ENCODE measurements at regions not wholly inside any gene's neighbourhood (a gene's known extent, or its start where the extent isn't known, plus 50 kb on each side); places are given as distances from the start of the nearest gene placed in this dataset.

DNA sequence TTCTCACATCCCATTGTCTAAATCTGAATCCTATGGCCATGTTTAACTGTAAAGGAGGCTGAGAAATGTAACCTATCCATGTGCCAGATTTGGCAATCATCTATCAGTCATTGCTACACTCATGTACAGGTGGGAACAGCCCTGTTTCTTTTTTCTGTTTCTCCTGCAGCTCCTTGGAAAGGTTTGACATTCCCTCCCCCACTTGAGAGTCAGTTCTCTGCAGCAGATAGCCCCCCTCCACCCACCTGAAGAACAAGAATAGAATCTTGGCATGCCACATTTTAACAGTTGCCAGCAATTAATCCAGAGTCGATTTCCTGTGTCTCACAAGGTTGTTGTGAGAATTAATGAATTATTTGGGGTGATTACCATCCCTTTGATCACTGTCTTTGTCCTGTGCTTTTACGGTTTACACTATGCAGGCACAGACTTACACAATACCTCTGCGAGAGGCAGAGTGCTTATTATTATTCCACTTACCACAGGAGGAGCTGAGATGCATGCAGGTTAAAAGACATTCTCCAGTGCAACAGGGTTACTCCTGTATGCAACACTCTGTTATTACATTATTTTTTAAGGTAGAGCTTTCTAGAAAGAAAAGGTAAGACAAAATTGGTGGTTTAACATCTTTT, 351.0 kb upstream of the THRB start:
- no peak for TF ChIP-seq POLR2AphosphoS5 (IDR thresholded peaks at IDR 0.05; ENCODE audit: low read depth)
- TF ChIP-seq, protein P1, sequence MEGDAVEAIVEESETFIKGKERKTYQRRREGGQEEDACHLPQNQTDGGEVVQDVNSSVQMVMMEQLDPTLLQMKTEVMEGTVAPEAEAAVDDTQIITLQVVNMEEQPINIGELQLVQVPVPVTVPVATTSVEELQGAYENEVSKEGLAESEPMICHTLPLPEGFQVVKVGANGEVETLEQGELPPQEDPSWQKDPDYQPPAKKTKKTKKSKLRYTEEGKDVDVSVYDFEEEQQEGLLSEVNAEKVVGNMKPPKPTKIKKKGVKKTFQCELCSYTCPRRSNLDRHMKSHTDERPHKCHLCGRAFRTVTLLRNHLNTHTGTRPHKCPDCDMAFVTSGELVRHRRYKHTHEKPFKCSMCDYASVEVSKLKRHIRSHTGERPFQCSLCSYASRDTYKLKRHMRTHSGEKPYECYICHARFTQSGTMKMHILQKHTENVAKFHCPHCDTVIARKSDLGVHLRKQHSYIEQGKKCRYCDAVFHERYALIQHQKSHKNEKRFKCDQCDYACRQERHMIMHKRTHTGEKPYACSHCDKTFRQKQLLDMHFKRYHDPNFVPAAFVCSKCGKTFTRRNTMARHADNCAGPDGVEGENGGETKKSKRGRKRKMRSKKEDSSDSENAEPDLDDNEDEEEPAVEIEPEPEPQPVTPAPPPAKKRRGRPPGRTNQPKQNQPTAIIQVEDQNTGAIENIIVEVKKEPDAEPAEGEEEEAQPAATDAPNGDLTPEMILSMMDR (IDR thresholded peaks at IDR 0.05; ENCODE audit: insufficient read depth, low read length), result no peak
- no peak for TF ChIP-seq GABPA (IDR thresholded peaks at IDR 0.05; ENCODE audit: low read depth)
- TF ChIP-seq SPI1 (IDR thresholded peaks at IDR 0.05; ENCODE audit: borderline replicate concordance, low read depth), result no peak
